GM12891 (cell line): ENCODE measurements at regions not wholly inside any gene's neighbourhood (a gene's known extent, or its start where the extent isn't known, plus 50 kb on each side); places are given as distances from the start of the nearest gene placed in this dataset.

Source experiments
- PAX5 ChIP-seq: IDR thresholded peaks from 2 replicates; pipeline ENCODE4 v1.6.1; 2011; ENCODE audit warnings: low read length, moderate library complexity, mild to moderate bottlenecking; ENCODE audit not compliant: insufficient read depth, severe bottlenecking
- POLR2A ChIP-seq: IDR thresholded peaks from 2 replicates; pipeline ENCODE4 v1.6.1; 2011; ENCODE audit warnings: low read depth, low read length, control low read depth
- POLR2AphosphoS5 ChIP-seq: IDR thresholded peaks from 2 replicates; pipeline ENCODE4 v1.6.1; 2011; ENCODE audit warnings: low read depth, low read length, control low read depth
- POU2F2 ChIP-seq: IDR thresholded peaks from 2 replicates; pipeline ENCODE4 v1.6.1; 2011; ENCODE audit warnings: low read depth, mild to moderate bottlenecking, control low read depth, low read length, moderate library complexity
- SPI1 ChIP-seq: IDR thresholded peaks from 2 replicates; pipeline ENCODE4 v1.6.1; 2011; ENCODE audit warnings: low read depth, low read length, control low read depth
- TAF1 ChIP-seq: IDR thresholded peaks from 2 replicates; pipeline ENCODE4 v1.6.1; 2011; ENCODE audit warnings: low read depth, low read length, control low read depth

- TF ChIP-seq POU2F2 (no peak), TAF1 (no peak), POLR2A (no peak), SPI1 (no peak), POLR2AphosphoS5 (no peak), PAX5 (no peak)
Observed at GRCh38 chr18:66150650-66151049, 399.8 kb downstream of the CDH7 start.
